CD14-positive monocyte (primary cell): ENCODE measurements at regions not wholly inside any gene's neighbourhood (a gene's known extent, or its start where the extent isn't known, plus 50 kb on each side); places are given as distances from the start of the nearest gene placed in this dataset.
"Not testable (repeated sequence)": the region's sequence is repeated elsewhere in the genome, so short reads cannot be mapped to it uniquely, and the experiment has no call there.

ENCODE experiments used
- DNase-seq, 3 donors: peaks; one replicate each; pipeline ENCODE4 v3.0.0-alpha.2; 2011 to 2022
- H2AFZ ChIP-seq: 2 replicates; pipeline ENCODE4 v1.6.0; 2012; ENCODE audit warnings: mild to moderate bottlenecking, low read depth, low read length, inconsistent platforms; ENCODE audit not compliant: insufficient read depth, poor library complexity, severe bottlenecking
- H3K27ac ChIP-seq, 2 donors: 1 replicate in 1 of 2; 2 replicates in 1 of 2; pipeline ENCODE4 v1.5.1; 2012 to 2013; ENCODE audit warnings: low read length in 2 of 2, control low read depth in 1 of 2, inconsistent platforms in 1 of 2, low read depth in 1 of 2, mild to moderate bottlenecking in 1 of 2
- H3K27me3 ChIP-seq, 2 donors: one replicate each; pipeline versions ENCODE4 v1.6.0 to v1.6.1; 2011 to 2013; ENCODE audit warnings: low read length in 2 of 2; ENCODE audit not compliant: control insufficient read depth in 2 of 2, insufficient read depth in 2 of 2
- H3K36me3 ChIP-seq, 2 donors: replicated peaks in 1 of 2; 1 replicate in 1 of 2; 2 replicates in 1 of 2; pipeline versions ENCODE4 v1.5.1 to v1.6.1; 2012 to 2013; ENCODE audit warnings: low read length in 2 of 2, control low read depth in 1 of 2, inconsistent platforms in 1 of 2, mild to moderate bottlenecking in 1 of 2; ENCODE audit not compliant: insufficient read depth in 2 of 2, control insufficient read depth in 1 of 2
- H3K4me1 ChIP-seq, 2 donors: 1 replicate in 1 of 2; 2 replicates in 1 of 2; pipeline versions ENCODE4 v1.5.1 to v1.6.1; 2012 to 2013; ENCODE audit warnings: low read length in 2 of 2, control low read depth in 1 of 2, inconsistent platforms in 1 of 2, mild to moderate bottlenecking in 1 of 2, moderate library complexity in 1 of 2; ENCODE audit not compliant: insufficient read depth in 2 of 2, control insufficient read depth in 1 of 2
- H3K4me2 ChIP-seq: replicated peaks from 2 replicates; pipeline ENCODE3; 2012; ENCODE audit warnings: low read length, moderate library complexity, mild to moderate bottlenecking; ENCODE audit not compliant: poor library complexity, severe bottlenecking; ENCODE audit errors: extremely low read depth
- H3K4me3 ChIP-seq, 3 experiments: fragments of 200-600 bp in 1 of 3; sonication (generic) in 1 of 3; replicated peaks in 1 of 3; 1 replicate in 2 of 3; 2 replicates in 1 of 3; pipeline ENCODE4 v1.5.1; 2011 to 2013; ENCODE audit warnings: low read length in 3 of 3, mild to moderate bottlenecking in 3 of 3, control low read depth in 2 of 3, low read depth in 2 of 3, inconsistent platforms in 1 of 3, moderate library complexity in 1 of 3
- H3K79me2 ChIP-seq: 2 replicates; pipeline ENCODE4 v1.6.0; 2012; ENCODE audit warnings: mild to moderate bottlenecking, control low read depth, inconsistent platforms, low read length, moderate library complexity; ENCODE audit not compliant: insufficient read depth
- H3K9ac ChIP-seq: 2 replicates; pipeline ENCODE4 v1.6.0; 2017; ENCODE audit warnings: low read length, mild to moderate bottlenecking; ENCODE audit not compliant: insufficient read depth, poor library complexity, severe bottlenecking
- H3K9me3 ChIP-seq, 2 donors: replicated peaks in 1 of 2; 1 replicate in 1 of 2; 2 replicates in 1 of 2; pipeline versions ENCODE4 v1.5.1 to v1.6.1; 2012 to 2013; ENCODE audit warnings: low read length in 2 of 2, control low read depth in 1 of 2; ENCODE audit not compliant: control insufficient read depth in 1 of 2, insufficient read depth in 1 of 2
- H4K20me1 ChIP-seq: 2 replicates; pipeline ENCODE4 v1.6.0; 2012; ENCODE audit warnings: mild to moderate bottlenecking, low read length, control low read depth, moderate library complexity; ENCODE audit not compliant: insufficient read depth
- H3K27ac Mint-ChIP-seq, 7 donors: one replicate each; pipeline ENCODE4 v1.8.0; 2020; ENCODE audit warnings: mild to moderate bottlenecking in 7 of 7, mixed read lengths in 7 of 7, moderate library complexity in 6 of 7, inconsistent platforms in 2 of 7
- H3K27me3 Mint-ChIP-seq, 3 donors: one replicate each; pipeline ENCODE4 v1.8.0; 2021 to 2022; ENCODE audit warnings: low read depth in 3 of 3, mild to moderate bottlenecking in 3 of 3, mixed read lengths in 3 of 3, moderate library complexity in 3 of 3, inconsistent platforms in 1 of 3
- H3K36me3 Mint-ChIP-seq, 2 donors: one replicate each; pipeline ENCODE4 v1.8.0; 2020; ENCODE audit warnings: mixed read lengths in 2 of 2, inconsistent platforms in 1 of 2, mild to moderate bottlenecking in 1 of 2
- H3K4me1 Mint-ChIP-seq: one replicate; pipeline ENCODE4 v1.8.0; 2020; ENCODE audit warnings: mild to moderate bottlenecking, mixed read lengths
- H3K4me3 Mint-ChIP-seq, 2 donors: one replicate each; pipeline ENCODE4 v1.8.0; 2020; ENCODE audit warnings: mild to moderate bottlenecking in 2 of 2, mixed read lengths in 2 of 2, moderate library complexity in 1 of 2
- H3K9me3 Mint-ChIP-seq, 7 donors: one replicate each; pipeline ENCODE4 v1.8.0; 2020 to 2022; ENCODE audit warnings: mixed read lengths in 7 of 7, mild to moderate bottlenecking in 6 of 7, moderate library complexity in 6 of 7, inconsistent platforms in 2 of 7
- WGBS: methylation state at CpG from one replicate; pipeline ENCODE4 v1.1.5; 2013; ENCODE audit warnings: missing lambda C conversion rate; ENCODE audit not compliant: insufficient coverage; 5-methylcytosine and 5-hydroxymethylcytosine counted together
- intact Hi-C, 2 donors: fragments of 100-400 bp; cut with micrococcal nuclease; formaldehyde crosslinking; loops; one replicate each; pipeline versions ENCODE4 v1.15.0 to v1.15.1; 2023
- TF ChIP-seq, protein P1 (sequence below): fragments of 200-600 bp; IDR thresholded peaks from one replicate; pipeline ENCODE4 v1.8.0; 2022; ENCODE audit warnings: antibody characterized with exemption, mild to moderate bottlenecking

DNA sequence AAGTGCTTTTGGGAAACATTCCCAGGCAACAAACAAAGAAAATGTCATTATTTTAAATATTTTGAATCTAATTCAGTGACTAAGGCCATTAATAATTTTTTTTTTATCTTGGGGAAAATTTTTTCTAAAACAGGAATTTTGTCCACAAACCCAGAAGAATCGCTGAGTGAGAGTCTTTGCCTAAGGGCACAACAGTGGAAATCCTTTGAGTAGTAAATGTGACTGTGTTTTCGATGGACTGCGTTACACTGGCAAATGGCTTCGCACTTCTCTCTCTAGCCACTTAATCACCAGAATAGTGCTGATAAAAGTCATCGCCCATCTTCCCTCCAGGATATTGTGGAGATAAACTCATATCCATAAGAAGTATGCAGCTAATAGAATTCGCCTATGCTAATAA is 430.3 kb upstream of the AKR1E2 start:
- intact Hi-C loops: no loop called here
- Histone ChIP-seq H3K79me2 (no peaks in the 10 kb centered on the region), H4K20me1 (no peaks in the 10 kb centered on the region), H3K4me1 (no peaks in the 10 kb centered on the region), H2AFZ (no peak overlapping the region), H3K27ac (no peak overlapping the region), H3K27me3 (no peaks in the 10 kb centered on the region), H3K4me3 (no peak overlapping the region), H3K36me3 (no peaks in the 10 kb centered on the region), H3K9ac (no peak overlapping the region), H3K4me2 (no peak overlapping the region), H3K9me3 (no peaks in the 10 kb centered on the region)
- H3K27ac Mint-ChIP-seq: no peak overlapping the region
- no peak overlapping the region for H3K4me3 Mint-ChIP-seq
- WGBS: 100% methylated on average over 2 of the region's 6 CpGs
- TF ChIP-seq, protein P1, sequence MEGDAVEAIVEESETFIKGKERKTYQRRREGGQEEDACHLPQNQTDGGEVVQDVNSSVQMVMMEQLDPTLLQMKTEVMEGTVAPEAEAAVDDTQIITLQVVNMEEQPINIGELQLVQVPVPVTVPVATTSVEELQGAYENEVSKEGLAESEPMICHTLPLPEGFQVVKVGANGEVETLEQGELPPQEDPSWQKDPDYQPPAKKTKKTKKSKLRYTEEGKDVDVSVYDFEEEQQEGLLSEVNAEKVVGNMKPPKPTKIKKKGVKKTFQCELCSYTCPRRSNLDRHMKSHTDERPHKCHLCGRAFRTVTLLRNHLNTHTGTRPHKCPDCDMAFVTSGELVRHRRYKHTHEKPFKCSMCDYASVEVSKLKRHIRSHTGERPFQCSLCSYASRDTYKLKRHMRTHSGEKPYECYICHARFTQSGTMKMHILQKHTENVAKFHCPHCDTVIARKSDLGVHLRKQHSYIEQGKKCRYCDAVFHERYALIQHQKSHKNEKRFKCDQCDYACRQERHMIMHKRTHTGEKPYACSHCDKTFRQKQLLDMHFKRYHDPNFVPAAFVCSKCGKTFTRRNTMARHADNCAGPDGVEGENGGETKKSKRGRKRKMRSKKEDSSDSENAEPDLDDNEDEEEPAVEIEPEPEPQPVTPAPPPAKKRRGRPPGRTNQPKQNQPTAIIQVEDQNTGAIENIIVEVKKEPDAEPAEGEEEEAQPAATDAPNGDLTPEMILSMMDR: no peak
- H3K36me3 Mint-ChIP-seq: no peaks in the 10 kb centered on the region
- peaks cover 0 to 5% (median 0%) of the 10 kb centered on the region in 3 donors for H3K27me3 Mint-ChIP-seq
- DNase-seq: no peak
- peaks cover 0 to 6% (median 2%) of the 10 kb centered on the region in 7 donors for H3K9me3 Mint-ChIP-seq
- H3K4me1 Mint-ChIP-seq: no peaks in the 10 kb centered on the region

DNA sequence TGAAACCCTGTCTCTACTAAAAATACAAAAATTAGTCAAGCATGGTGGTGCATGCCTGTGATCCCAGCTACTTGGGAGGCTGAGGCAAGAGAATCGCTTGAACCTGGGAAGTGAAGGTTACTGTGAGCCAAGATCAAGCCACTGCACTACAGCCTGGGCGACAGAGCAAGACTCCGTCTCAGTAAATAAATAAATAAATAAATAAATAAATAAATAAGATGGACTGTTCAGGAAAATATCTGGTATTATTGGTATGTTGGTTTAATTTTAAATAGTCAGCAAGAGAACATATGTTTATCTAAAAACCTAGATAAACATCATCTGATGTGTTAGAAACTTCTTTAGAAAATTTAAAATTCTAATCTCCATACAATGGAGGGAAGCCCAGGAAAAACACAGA is 431.6 kb upstream of the AKR1E2 start:
- H3K9ac ChIP-seq, H3K4me1 ChIP-seq, H3K27me3 Mint-ChIP-seq, H3K4me1 Mint-ChIP-seq, H2AFZ ChIP-seq, H4K20me1 ChIP-seq, H3K4me3 ChIP-seq, H3K36me3 Mint-ChIP-seq, H3K4me2 ChIP-seq, H3K27ac ChIP-seq, H3K4me3 Mint-ChIP-seq, H3K27ac Mint-ChIP-seq, intact Hi-C loops, H3K36me3 ChIP-seq, DNase-seq, H3K79me2 ChIP-seq, H3K9me3 Mint-ChIP-seq, H3K27me3 ChIP-seq, H3K9me3 ChIP-seq: not testable (repeated sequence)
- no CpG with 5 or more reads among the region's 3 CpGs for WGBS
